Peyer's patch (tissue), 4 donors: ENCODE measurements at regions not wholly inside any gene's neighbourhood (a gene's known extent, or its start where the extent isn't known, plus 50 kb on each side); places are given as distances from the start of the nearest gene placed in this dataset.

ENCODE experiments used
- POLR2A ChIP-seq, 2 donors: fragments of 450-650 bp; IDR thresholded peaks; one replicate each; pipeline ENCODE4 v1.5.1; 2017; ENCODE audit warnings: antibody characterized with exemption in 2 of 2, mild to moderate bottlenecking in 2 of 2, moderate library complexity in 2 of 2
- TF ChIP-seq, protein P1 (sequence below), 6 experiments: fragments of 450-650 bp in 4 of 6; fragments of 200-600 bp in 2 of 6; sonication (generic) in 1 of 6; IDR thresholded peaks; one replicate each; pipeline ENCODE4 v1.5.1; 2017 to 2019; ENCODE audit warnings: antibody characterized with exemption in 6 of 6, mild to moderate bottlenecking in 3 of 6, moderate library complexity in 1 of 6

DNA sequence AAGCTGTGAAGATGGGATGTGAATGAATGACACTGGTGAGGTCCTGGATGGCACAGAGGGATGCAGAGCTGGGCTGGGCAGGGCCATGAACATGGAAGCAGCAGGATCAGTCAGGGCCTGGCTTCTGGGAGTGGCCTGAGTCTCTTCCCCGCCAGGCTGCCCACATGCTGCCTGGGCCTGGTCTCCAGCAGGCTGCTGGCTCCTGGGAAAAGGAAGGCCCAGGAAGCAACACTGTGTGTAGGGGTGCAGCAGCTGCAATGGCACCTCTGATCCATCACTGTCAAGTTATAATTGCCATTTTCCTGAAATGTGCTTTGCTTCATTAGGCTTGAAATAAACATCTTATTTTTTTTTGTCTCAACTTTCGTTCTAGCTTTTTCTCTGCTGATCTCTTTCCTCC, 260.2 kb upstream of the N4BP1 start:
- TF ChIP-seq POLR2A (IDR thresholded peaks at IDR 0.05) = no peak
- TF ChIP-seq, protein P1, sequence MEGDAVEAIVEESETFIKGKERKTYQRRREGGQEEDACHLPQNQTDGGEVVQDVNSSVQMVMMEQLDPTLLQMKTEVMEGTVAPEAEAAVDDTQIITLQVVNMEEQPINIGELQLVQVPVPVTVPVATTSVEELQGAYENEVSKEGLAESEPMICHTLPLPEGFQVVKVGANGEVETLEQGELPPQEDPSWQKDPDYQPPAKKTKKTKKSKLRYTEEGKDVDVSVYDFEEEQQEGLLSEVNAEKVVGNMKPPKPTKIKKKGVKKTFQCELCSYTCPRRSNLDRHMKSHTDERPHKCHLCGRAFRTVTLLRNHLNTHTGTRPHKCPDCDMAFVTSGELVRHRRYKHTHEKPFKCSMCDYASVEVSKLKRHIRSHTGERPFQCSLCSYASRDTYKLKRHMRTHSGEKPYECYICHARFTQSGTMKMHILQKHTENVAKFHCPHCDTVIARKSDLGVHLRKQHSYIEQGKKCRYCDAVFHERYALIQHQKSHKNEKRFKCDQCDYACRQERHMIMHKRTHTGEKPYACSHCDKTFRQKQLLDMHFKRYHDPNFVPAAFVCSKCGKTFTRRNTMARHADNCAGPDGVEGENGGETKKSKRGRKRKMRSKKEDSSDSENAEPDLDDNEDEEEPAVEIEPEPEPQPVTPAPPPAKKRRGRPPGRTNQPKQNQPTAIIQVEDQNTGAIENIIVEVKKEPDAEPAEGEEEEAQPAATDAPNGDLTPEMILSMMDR (IDR thresholded peaks at IDR 0.05) = no peak
